CD4-positive, alpha-beta T cell treated with Interleukin-6 for 4 hours (primary cell): ENCODE measurements at regions not wholly inside any gene's neighbourhood (a gene's known extent, or its start where the extent isn't known, plus 50 kb on each side); places are given as distances from the start of the nearest gene placed in this dataset.

Experiments used
- DNase-seq: peaks from one replicate; pipeline ENCODE4 v3.0.0-alpha.2; 2020; ENCODE audit warnings: mixed read lengths

DNA sequence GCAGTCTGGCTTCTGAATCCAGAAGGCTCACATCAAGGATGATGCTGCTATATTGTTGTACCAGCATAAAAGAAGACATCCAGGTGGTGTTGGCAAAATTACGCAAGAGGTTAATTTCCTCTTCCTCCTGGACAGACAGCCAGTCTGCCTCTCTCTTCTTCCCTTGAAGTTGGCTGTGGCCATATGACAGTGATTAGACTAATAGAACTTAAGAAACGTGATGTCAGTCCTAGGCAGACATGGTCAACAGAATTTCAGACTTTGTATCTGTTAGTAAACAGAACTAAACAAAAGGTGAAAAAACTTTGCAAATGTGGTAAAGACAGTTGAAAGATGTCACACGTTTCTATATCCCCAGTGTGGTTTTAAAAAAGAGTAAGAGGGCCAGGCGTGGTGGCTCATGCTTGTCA is 465.2 kb upstream of the NR2F2 start:
- DNase-seq, result no peak

DNA sequence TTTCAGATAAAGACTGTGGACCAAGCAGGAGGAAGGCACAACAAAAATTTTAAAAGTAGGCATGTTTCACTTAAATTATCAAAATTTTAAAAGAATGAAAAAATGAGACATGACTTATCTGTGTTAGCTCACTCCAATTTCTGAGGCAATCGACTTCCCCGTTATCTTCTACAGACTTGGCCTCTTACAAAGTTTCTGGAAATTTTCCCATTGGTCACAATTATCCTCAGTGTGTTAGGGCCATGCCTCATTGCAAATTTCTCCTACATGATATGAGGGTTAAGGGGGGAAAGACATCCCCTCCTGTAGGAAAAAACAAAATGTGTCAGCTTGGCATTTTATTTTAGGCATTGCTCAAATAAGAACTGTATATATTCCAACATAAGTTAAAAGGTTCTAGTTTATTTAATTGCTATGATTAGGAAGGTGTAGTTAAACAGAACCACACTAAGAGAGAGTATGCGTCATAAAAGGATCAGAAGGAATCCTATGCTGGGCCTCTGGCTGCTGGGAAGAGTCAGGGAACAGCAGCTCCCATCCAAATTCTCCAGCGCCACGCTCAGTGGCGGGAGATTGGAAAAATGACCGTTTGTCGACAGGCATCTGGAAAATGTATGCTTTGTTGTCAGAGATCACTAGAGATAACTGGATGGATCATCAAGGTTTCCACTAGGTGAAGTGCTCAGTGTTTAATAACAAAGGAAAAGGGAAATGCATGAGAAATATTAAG is 463.6 kb upstream of the NR2F2 start:
- no peak for DNase-seq

DNA sequence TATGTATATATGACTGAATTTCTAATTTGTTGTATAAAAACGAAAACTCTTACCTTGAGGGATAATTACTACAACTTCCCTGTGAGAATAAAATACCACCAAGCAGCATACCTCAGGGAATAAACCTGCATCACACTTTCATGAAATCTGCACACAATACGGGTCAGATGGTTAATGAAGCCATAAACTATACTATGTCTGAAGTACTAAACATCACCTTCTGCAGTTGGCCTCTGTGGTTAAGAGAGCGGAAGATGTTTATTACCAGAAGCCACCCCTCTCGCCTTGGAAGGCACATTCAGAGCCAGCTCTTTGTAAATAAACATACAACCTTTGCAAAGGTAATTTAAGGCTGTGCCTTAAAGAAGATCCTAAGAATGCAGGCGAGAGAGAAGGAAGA is 462.1 kb upstream of the NR2F2 start:
- DNase-seq, result no peak

DNA sequence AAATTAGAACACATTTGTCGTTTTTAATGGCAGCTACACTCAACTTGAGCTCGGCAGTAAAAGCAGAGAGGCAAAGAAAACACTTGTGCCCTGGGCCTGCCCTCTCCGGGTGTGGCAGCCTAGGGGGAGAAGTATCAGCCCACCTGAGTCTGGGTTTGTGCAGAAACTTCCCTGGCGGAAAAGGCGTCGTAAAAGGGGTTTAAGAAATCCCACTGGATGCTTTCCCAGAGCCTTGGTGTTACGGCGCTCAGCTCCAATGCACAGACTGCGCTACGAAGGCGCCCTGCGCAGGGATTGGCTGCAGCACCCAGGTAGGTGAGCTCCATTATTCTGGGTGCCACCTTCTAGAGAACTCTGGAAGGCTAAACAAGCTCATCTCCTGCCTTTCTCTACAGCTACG is 461.5 kb upstream of the NR2F2 start:
- no peak for DNase-seq

DNA sequence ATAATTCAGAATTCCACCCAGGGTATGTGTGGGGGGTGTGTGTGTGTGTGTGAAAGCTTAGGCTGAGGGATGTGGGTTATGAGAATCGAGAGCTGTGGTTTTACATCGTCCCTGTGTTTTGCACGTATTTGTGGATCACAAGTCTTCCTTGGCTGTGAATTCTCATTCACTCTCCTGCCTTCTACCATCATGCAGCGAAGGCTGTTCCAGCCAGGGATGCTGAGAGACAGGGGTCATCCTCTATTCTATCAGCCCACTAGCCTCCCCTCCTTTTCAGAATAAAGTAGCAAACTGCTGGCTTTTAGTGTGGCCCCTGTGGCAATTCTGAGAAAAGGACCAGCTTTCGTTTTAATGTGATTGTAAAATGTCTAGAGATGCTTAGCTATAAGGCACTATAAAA is 460.6 kb upstream of the NR2F2 start:
- DNase-seq, result no peak

DNA sequence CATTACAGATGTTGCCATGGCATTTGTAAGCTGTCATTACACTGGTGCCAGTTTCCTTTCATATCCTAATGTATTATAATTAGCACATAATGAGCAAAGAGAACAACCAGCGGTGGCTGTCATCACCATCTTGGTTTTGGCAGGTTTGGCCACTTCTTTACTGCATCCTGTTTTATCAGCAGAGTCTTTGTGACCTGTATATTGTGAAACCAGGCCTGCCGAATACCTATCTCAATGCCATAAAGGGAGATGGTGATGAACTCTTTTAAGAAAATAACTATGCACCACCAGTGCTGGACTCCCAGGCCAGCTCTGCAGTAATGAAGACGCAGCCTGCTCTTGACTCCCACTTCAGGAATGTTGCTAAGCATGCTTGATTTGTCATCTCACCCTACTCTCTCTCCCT is 458.1 kb upstream of the NR2F2 start:
- no peak for DNase-seq

DNA sequence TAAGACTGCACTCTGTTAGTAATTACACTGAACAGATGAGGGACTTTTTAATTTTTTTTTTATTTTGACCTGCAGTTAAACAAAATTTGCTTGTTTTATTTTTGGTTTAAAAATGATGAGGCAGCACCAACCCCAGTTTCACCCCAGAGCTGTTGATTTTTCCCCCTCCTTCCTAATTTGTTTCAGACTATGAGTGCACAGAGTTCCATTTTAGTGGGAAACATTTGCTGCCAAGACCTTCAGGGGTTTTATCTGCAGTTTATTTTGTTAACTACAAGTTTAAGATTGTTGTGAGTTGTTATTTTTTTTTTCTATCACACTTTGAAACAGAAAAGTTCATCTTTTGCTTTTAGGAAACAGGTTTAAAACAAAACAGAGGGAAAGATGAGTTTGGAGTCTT is 455.9 kb upstream of the NR2F2 start:
- no peak for DNase-seq

DNA sequence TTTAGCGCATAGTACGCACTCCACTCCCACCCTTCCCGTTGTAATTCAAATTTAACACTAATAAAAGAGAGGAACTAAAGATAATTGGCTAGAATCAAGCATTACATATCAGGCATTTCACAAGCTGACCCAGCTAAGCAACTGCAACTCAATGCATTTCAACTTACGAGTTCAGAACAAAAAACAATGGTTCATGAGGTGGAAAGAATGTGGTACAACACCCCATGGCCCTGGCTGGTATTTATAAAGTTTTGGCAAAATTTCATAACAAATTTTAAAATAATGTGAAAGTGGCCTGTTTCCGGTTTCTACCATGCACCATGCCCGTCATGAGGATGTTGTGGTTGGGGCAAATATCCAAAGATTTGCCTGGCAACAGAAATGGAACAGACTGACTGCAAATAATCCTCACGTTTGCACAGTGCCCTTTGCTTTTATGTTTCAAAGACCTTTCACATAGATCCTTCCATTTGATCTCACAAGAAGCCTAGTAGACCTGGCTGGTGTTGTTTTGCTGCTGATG is 455.3 kb upstream of the NR2F2 start:
- DNase-seq, result no peak

DNA sequence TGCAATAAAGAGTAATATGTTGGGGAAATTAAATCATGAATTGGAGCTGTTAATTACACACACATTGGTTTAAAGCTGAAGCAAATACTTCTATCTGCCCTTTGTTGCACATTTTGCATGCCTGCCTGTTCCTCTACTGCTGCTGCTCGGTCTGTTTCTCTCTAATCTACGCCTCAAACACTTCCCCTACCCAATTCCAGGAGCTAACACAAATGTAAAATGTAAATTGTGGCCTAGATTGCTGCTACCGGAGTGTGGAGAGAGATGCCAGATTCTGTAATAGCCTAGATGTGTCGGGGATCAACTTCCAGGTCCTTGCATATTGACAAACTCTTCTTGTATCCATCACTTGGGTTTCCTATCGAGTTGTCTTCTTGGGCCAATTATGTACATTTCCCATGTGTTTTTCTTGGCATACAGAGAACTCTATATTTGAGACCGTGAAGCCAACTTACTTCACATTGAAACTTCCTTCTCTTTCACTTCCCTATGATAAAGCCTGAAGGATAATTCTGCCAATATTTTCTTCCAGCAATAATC is 450.4 kb upstream of the NR2F2 start:
- DNase-seq, result no peak

DNA sequence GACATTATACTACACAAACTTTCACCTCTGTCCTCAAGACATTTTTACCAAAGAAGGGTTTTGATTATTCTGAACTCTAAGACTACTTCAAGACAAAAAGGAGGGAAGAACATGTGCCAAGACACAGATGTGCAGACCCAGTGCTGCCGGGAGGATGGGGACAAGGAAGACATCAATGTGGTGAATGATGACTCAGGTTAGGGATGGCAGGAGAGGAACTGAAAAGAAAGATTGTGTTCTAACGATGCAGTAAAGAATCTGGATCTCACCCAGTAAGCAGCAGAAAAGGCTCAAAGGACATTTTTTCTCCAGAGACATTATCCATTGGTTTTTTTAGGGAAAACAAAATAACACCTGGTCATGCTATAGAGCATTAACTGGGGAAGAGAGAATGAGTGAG is 449.9 kb upstream of the NR2F2 start:
- DNase-seq, result no peak

DNA sequence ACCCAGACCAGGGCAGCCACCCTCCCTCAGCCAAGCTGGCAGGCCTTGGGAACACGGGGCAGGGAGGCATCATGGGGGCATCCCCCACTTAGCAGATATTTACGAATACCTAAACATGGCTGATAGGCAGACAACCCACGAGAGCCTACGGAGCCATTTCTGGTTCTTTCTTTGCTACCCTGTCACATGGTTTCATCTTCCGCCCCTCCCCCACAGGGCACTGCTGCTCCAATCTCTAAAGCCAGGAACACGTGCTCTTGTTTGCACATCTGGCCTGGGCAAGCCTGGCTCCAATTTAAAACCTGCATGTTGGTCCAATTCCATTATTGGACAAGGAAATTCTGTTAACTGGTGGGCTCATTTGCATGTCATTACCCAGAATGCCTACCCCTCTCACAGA is 447.4 kb upstream of the NR2F2 start:
- no peak for DNase-seq

DNA sequence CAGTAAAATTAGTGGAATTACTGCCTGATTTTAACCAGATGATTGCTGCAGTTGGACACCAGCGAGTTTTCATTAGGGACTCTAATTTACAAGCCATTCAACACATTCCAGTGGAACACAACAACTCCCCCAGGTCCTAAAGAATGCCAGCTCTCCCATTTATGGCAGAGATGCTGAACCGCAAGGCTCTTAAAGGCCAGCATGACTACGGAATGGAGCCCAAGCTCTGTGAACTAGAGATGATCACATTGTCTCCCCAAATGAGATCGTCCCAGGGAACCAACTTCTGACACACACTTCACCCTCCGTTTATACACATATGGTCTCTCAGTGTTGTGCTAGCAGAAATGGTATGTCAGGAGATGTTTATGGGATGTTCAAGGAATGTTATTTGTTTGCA is 446.2 kb upstream of the NR2F2 start:
- no peak for DNase-seq

DNA sequence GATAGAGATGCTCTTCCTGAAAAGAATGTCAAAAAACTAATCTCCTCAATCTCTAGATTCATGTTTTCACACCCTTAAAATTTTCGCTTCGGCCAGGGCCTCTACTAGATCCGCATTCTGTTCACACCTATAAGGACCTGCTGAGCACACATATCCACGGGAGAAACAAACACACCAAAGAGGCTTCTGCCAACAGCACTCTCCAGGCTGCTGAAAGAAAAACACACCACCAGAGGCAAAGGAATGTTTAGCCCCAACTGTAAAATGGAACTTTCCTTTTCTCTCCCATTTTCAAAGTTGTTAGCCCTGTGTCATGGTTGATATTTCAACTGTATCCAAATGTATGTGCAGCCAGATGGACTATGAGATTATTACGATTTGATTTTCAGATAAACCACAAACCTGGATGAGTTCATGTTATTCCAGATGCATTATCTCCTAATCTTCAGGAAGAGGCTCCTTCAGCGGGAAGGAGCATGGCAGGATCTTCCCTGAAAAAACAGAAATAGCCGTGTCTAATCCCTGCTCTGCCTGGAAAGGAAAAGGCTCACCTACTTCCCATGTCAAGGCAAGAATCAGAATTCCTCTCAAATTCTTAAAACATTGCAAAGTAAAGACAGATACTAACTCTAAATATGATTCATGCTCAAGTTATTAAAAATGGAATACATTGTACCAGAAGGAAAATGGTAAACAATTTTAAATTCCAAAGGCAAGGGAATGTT is 442.7 kb upstream of the NR2F2 start:
- DNase-seq, result no peak

DNA sequence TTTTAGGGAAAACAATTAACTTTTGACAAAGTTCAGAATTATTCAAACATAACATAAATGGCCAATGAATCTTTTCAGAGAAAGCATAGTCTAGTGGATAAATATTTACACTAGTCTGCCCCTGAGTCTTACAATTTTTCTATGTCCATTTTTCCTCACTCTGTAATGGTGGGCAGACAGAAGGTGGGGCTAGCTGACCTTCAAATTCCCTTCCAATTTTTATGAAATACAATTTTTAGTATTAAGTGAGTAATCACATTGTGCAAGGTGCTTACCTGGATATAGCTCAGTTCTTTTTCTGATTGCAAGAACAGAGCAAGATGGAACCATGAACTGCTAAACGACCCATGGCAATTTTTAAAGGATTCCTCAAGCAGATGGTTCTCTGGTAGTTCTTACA is 441.7 kb upstream of the NR2F2 start:
- DNase-seq, result no peak

DNA sequence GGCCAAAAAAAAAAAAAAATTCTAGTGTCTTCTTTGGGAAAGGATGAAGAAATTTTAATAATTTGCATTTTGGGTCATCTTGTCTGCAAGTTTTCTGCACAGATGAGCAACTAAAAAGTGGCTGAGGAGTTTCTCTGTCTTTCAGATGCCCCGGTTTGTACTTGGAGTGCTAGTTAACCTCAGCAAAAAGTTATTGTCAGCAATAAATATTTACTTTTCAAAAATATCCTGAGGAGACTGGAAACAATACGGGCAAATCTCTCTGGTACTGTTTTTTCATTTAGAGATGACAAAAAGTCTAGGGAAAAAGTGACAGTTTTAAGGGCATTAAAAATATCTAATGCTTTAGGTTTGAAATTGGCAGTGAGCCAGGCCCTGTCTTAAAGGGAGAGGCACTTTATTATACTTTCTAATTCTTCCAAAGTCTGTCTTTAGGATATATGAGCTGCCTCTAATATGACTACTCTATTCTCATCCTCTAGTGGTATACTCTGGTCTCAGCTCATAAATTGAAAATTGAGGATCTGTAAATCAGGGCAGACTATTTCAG is 436.0 kb upstream of the NR2F2 start:
- DNase-seq, result no peak

DNA sequence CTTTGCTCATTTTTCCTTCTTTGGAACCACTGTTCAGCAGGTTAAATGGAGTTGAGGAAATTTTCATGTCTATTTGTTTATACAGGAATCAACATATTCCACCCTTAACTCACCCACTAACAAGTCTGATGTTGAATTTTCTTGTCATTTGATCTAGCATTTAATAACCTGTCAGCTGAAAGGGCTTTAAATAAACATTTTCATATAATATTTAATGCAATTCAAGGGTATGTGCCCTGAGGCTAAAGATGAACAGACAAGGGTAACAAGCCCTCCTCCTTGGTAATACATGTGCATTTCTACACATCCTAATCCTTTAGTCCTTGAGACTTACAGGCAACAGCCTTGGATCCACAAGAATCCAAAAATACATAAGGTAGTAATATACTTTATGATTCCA is 435.0 kb upstream of the NR2F2 start:
- no peak for DNase-seq

DNA sequence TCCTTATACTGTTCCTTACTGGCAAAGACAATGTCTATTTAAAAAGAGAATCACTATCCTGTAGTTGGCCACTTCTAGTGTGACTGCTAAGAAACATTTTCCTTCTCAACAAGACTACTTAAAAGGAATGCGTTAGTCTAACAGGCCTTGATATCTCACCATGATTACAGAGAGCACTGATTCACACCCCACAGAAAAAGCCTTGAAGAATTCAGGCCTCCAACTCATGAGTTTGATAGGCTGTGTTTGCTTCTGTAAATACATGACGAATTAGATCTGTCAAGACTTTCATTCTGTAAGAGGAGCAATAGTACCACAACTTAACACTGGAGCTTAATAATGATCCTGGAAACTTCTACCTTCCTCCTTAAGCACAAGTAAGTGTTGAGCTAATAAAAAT is 432.8 kb upstream of the NR2F2 start:
- no peak for DNase-seq

DNA sequence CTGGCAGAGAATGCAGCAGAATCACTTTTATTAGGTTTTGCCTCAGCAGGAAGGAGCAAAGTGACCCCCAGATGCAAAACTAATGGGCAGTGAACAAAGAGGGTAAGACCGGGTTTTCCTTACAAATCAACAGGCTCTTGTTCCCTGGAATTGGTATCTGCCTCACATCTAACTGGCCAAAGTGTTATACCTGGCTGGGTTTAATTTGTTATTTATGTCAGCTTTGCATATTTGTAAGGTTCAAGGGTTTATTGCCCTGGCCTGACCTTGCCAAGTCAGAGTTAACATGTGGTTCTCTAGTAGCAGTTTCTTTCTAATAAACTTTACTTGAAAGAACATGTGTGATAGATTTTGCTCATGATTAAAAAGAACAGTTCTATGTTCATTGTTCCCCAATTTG is 431.7 kb upstream of the NR2F2 start:
- no peak for DNase-seq

DNA sequence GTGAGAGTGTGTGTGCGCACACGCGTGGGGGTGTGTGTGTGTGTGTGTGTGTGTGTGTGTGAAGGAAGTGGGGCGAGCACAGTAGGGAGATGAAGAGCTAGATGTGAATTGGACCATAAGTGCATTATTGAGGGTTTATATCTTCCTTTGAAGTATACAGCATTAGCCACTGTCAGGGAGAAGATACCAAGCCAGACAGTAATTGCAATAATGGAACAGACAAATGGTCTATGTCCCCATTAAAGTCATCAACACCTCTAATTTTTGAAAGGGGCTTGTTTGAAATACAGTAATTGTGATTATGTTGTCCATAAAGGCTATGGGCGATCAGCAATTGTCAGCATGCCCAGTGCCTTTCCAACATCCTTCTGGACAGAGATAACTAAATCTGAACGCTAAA is 429.2 kb upstream of the NR2F2 start:
- no peak for DNase-seq

DNA sequence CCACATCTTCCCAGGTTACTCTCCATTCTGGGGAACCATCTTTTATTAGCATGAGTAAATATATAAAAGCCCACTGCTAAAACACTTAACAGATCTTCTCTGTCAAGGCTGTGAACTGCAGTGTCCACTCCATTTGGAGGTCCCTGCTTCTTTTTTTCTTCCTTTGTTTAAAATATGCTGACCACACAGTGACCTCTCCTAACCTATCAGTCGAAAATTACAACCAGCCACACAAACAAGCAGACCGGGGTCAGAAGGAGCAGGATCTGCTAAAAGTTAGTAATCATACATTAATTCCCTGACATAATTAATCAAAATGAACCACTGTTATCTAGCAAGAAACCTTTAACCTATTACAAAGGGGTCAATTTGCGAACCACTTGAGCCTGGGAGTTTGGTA is 427.9 kb upstream of the NR2F2 start:
- DNase-seq, result no peak

DNA sequence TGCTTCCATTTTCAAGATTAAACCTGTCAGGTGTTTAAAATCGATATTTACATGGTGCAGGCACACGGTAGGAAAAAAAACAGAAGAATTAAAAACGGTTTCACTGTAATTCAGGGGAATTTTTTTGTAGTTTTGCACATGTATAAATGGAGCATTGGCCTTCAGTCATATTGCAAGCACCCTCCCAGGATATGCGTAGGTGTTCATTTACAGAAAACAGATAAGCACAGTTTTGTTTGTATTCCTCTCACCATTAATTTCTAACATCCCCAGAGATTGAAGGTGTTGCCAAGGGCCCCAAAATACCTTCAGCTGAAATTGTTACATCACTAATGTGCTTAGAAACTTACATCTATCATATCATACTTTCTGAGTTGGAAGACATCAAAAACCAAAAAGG is 427.1 kb upstream of the NR2F2 start:
- DNase-seq, result no peak

DNA sequence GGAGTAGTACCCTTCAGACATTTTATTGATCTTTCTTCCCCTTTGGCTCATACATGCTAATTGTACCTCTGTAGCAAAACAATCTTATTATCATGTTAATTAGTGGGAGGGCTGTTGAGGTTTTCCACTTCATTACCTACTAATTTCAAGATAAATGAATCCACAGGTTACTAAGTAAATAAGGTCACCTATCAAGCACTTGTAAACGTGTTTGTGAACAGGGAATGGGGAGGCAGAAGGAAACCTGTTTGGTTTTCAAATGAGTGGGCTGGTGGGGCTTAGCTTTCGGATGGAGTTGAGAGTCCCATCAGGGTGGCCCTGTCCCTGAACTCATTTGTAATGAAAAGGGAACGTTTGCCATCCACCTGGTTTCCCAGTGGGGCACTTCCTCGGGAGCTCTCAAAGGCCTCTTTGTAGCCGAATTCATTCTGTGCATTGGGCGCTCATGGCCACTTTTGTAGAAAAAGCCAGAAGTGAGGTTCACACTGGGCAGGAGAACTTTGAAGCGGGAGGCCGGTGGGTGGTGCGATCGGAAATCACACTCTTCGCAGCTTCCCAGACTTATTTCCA is 419.8 kb upstream of the NR2F2 start:
- DNase-seq, result no peak

DNA sequence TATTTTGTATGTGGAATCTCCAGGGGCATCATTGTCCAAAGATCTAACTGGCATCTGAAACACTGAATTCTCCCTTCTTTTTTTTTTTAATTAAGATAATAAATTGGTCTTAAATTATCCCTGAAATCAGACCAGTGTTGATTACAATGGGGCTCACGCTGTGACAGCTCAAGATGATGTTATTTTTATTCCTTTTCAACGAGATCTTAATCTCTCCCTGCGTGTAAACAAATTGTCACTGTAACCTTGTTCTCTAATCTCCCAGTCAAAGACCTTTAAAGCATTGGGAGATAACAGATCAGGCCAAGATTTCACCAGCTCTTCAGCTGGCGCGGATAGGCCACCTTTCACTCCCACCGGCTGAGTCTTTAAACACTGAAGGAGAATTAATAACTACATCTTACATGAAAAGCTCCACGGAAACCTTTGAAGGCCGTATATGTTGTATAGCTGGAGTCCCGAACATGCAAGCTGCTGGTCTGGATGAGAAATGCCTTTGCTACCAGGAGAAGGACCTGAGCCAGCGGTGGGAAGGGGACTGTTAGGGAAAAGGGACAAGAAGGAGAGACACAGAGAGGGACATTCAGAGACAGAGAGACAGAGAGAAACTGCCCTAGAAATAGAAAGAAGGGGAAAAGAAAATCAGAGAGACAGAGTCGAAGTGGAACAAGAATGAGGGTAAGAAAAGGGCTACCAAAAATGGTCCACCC is 418.8 kb upstream of the NR2F2 start:
- DNase-seq, result no peak
